Thyroid gland (tissue), 4 donors: ENCODE measurements at regions not wholly inside any gene's neighbourhood (a gene's known extent, or its start where the extent isn't known, plus 50 kb on each side); places are given as distances from the start of the nearest gene placed in this dataset.

Experiments used
- CTCF ChIP-seq, 6 experiments: fragments of 200-600 bp in 3 of 6; fragments of 450-650 bp in 3 of 6; sonication (generic) in 3 of 6; IDR thresholded peaks; one replicate each; pipeline ENCODE4 v1.5.1; 2016 to 2019; ENCODE audit warnings: antibody characterized with exemption in 6 of 6, mild to moderate bottlenecking in 2 of 6, inconsistent platforms in 1 of 6, moderate library complexity in 1 of 6
- POLR2A ChIP-seq, 2 donors: fragments of 450-650 bp; IDR thresholded peaks; one replicate each; pipeline ENCODE4 v1.6.1; 2017; ENCODE audit warnings: antibody characterized with exemption in 2 of 2, mild to moderate bottlenecking in 2 of 2, moderate library complexity in 1 of 2

DNA sequence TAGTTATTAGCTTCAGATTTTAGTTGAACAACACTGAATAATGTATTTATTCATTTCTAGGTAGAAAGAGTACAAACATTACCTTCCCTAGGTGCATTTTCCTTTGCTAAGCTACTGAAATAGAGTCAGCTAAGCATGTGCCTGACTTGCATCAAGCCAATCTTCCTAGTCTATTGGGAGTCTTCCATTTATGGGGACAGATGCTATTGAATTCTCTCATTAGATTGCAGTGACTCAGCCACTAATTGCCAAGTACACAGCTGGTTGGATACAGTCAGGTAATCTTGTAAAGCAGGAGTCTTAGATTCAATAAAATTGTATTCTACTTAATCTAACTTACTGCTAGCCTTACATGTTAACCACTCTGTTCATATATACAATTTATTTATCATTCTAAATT, 55.2 kb upstream of the RPS13 start:
- TF ChIP-seq CTCF (IDR thresholded peaks at IDR 0.05), result no peak
- no peak for TF ChIP-seq POLR2A (IDR thresholded peaks at IDR 0.05)
